CD14-positive monocyte (primary cell): ENCODE measurements at regions not wholly inside any gene's neighbourhood (a gene's known extent, or its start where the extent isn't known, plus 50 kb on each side); places are given as distances from the start of the nearest gene placed in this dataset.
"Not testable (repeated sequence)": the region's sequence is repeated elsewhere in the genome, so short reads cannot be mapped to it uniquely, and the experiment has no call there.

Experiments
- DNase-seq, 3 donors: peaks; one replicate each; pipeline ENCODE4 v3.0.0-alpha.2; 2011 to 2022
- H2AFZ ChIP-seq: 2 replicates; pipeline ENCODE4 v1.6.0; 2012; ENCODE audit warnings: mild to moderate bottlenecking, low read depth, low read length, inconsistent platforms; ENCODE audit not compliant: insufficient read depth, poor library complexity, severe bottlenecking
- H3K27ac ChIP-seq, 2 donors: 1 replicate in 1 of 2; 2 replicates in 1 of 2; pipeline ENCODE4 v1.5.1; 2012 to 2013; ENCODE audit warnings: low read length in 2 of 2, control low read depth in 1 of 2, inconsistent platforms in 1 of 2, low read depth in 1 of 2, mild to moderate bottlenecking in 1 of 2
- H3K27me3 ChIP-seq, 2 donors: one replicate each; pipeline versions ENCODE4 v1.6.0 to v1.6.1; 2011 to 2013; ENCODE audit warnings: low read length in 2 of 2; ENCODE audit not compliant: control insufficient read depth in 2 of 2, insufficient read depth in 2 of 2
- H3K36me3 ChIP-seq, 2 donors: replicated peaks in 1 of 2; 1 replicate in 1 of 2; 2 replicates in 1 of 2; pipeline versions ENCODE4 v1.5.1 to v1.6.1; 2012 to 2013; ENCODE audit warnings: low read length in 2 of 2, control low read depth in 1 of 2, inconsistent platforms in 1 of 2, mild to moderate bottlenecking in 1 of 2; ENCODE audit not compliant: insufficient read depth in 2 of 2, control insufficient read depth in 1 of 2
- H3K4me1 ChIP-seq, 2 donors: 1 replicate in 1 of 2; 2 replicates in 1 of 2; pipeline versions ENCODE4 v1.5.1 to v1.6.1; 2012 to 2013; ENCODE audit warnings: low read length in 2 of 2, control low read depth in 1 of 2, inconsistent platforms in 1 of 2, mild to moderate bottlenecking in 1 of 2, moderate library complexity in 1 of 2; ENCODE audit not compliant: insufficient read depth in 2 of 2, control insufficient read depth in 1 of 2
- H3K4me2 ChIP-seq: replicated peaks from 2 replicates; pipeline ENCODE3; 2012; ENCODE audit warnings: low read length, moderate library complexity, mild to moderate bottlenecking; ENCODE audit not compliant: poor library complexity, severe bottlenecking; ENCODE audit errors: extremely low read depth
- H3K4me3 ChIP-seq, 3 experiments: fragments of 200-600 bp in 1 of 3; sonication (generic) in 1 of 3; replicated peaks in 1 of 3; 1 replicate in 2 of 3; 2 replicates in 1 of 3; pipeline ENCODE4 v1.5.1; 2011 to 2013; ENCODE audit warnings: low read length in 3 of 3, mild to moderate bottlenecking in 3 of 3, control low read depth in 2 of 3, low read depth in 2 of 3, inconsistent platforms in 1 of 3, moderate library complexity in 1 of 3
- H3K79me2 ChIP-seq: 2 replicates; pipeline ENCODE4 v1.6.0; 2012; ENCODE audit warnings: mild to moderate bottlenecking, control low read depth, inconsistent platforms, low read length, moderate library complexity; ENCODE audit not compliant: insufficient read depth
- H3K9ac ChIP-seq: 2 replicates; pipeline ENCODE4 v1.6.0; 2017; ENCODE audit warnings: low read length, mild to moderate bottlenecking; ENCODE audit not compliant: insufficient read depth, poor library complexity, severe bottlenecking
- H3K9me3 ChIP-seq, 2 donors: replicated peaks in 1 of 2; 1 replicate in 1 of 2; 2 replicates in 1 of 2; pipeline versions ENCODE4 v1.5.1 to v1.6.1; 2012 to 2013; ENCODE audit warnings: low read length in 2 of 2, control low read depth in 1 of 2; ENCODE audit not compliant: control insufficient read depth in 1 of 2, insufficient read depth in 1 of 2
- H4K20me1 ChIP-seq: 2 replicates; pipeline ENCODE4 v1.6.0; 2012; ENCODE audit warnings: mild to moderate bottlenecking, low read length, control low read depth, moderate library complexity; ENCODE audit not compliant: insufficient read depth
- H3K27ac Mint-ChIP-seq, 7 donors: one replicate each; pipeline ENCODE4 v1.8.0; 2020; ENCODE audit warnings: mild to moderate bottlenecking in 7 of 7, mixed read lengths in 7 of 7, moderate library complexity in 6 of 7, inconsistent platforms in 2 of 7
- H3K27me3 Mint-ChIP-seq, 3 donors: one replicate each; pipeline ENCODE4 v1.8.0; 2021 to 2022; ENCODE audit warnings: low read depth in 3 of 3, mild to moderate bottlenecking in 3 of 3, mixed read lengths in 3 of 3, moderate library complexity in 3 of 3, inconsistent platforms in 1 of 3
- H3K36me3 Mint-ChIP-seq, 2 donors: one replicate each; pipeline ENCODE4 v1.8.0; 2020; ENCODE audit warnings: mixed read lengths in 2 of 2, inconsistent platforms in 1 of 2, mild to moderate bottlenecking in 1 of 2
- H3K4me1 Mint-ChIP-seq: one replicate; pipeline ENCODE4 v1.8.0; 2020; ENCODE audit warnings: mild to moderate bottlenecking, mixed read lengths
- H3K4me3 Mint-ChIP-seq, 2 donors: one replicate each; pipeline ENCODE4 v1.8.0; 2020; ENCODE audit warnings: mild to moderate bottlenecking in 2 of 2, mixed read lengths in 2 of 2, moderate library complexity in 1 of 2
- H3K9me3 Mint-ChIP-seq, 7 donors: one replicate each; pipeline ENCODE4 v1.8.0; 2020 to 2022; ENCODE audit warnings: mixed read lengths in 7 of 7, mild to moderate bottlenecking in 6 of 7, moderate library complexity in 6 of 7, inconsistent platforms in 2 of 7
- CTCF ChIP-seq: fragments of 200-600 bp; IDR thresholded peaks from one replicate; pipeline ENCODE4 v1.8.0; 2022; ENCODE audit warnings: antibody characterized with exemption, mild to moderate bottlenecking
- WGBS: methylation state at CpG from one replicate; pipeline ENCODE4 v1.1.5; 2013; ENCODE audit warnings: missing lambda C conversion rate; ENCODE audit not compliant: insufficient coverage; 5-methylcytosine and 5-hydroxymethylcytosine counted together
- intact Hi-C, 2 donors: fragments of 100-400 bp; cut with micrococcal nuclease; formaldehyde crosslinking; loops; one replicate each; pipeline versions ENCODE4 v1.15.0 to v1.15.1; 2023

- no peak overlapping the region for H3K4me3 ChIP-seq
- 97% methylated on average over 48 of the region's 50 CpGs for WGBS
- Mint-ChIP-seq H3K36me3 (no peaks in the 10 kb centered on the region), H3K27me3 (peaks cover 0 to 23% (median 2%) of the 10 kb centered on the region in 3 donors), H3K4me1 (no peaks in the 10 kb centered on the region), H3K9me3 (peaks cover 35 to 61% (median 51%) of the 10 kb centered on the region in 7 donors), H3K27ac (no peak overlapping the region), H3K4me3 (no peak overlapping the region)
- intact Hi-C loops = no loop called here
- no peaks in the 10 kb centered on the region for H3K4me1 ChIP-seq
- peaks cover 52 to 65% of the 10 kb centered on the region in 2 donors for H3K9me3 ChIP-seq
- H3K79me2 ChIP-seq = no peaks in the 10 kb centered on the region
- H2AFZ ChIP-seq = no peak overlapping the region
- no peak for TF ChIP-seq CTCF
- no peak overlapping the region for H3K9ac ChIP-seq
- H3K36me3 ChIP-seq = no peaks in the 10 kb centered on the region
- H4K20me1 ChIP-seq = no peaks in the 10 kb centered on the region
- H3K27ac ChIP-seq = no peak overlapping the region
- no peak overlapping the region for H3K4me2 ChIP-seq
- DNase-seq = no peak
- peaks cover 0 to 10% of the 10 kb centered on the region in 2 donors for H3K27me3 ChIP-seq
Measured at GRCh38 chr20:30485331-30486102, 771.9 kb upstream of the DEFB115 start.

GRCh38 chr20:30486103-30486478 lies 771.4 kb upstream of the DEFB115 start:
- H3K79me2 ChIP-seq = no peaks in the 10 kb centered on the region
- no peak overlapping the region for H3K4me3 ChIP-seq
- no peak for DNase-seq
- H3K27me3 ChIP-seq = peaks cover 0 to 10% of the 10 kb centered on the region in 2 donors
- H3K4me2 ChIP-seq = no peak overlapping the region
- no peak overlapping the region for H3K27ac Mint-ChIP-seq
- H3K27ac ChIP-seq = no peak overlapping the region
- H3K4me1 ChIP-seq = no peaks in the 10 kb centered on the region
- no peak for TF ChIP-seq CTCF
- H3K9me3 Mint-ChIP-seq = peaks cover 39 to 64% (median 56%) of the 10 kb centered on the region in 7 donors
- H3K36me3 Mint-ChIP-seq = no peaks in the 10 kb centered on the region
- H3K9ac ChIP-seq = no peak overlapping the region
- no peaks in the 10 kb centered on the region for H3K36me3 ChIP-seq
- H4K20me1 ChIP-seq = no peaks in the 10 kb centered on the region
- no peaks in the 10 kb centered on the region for H3K4me1 Mint-ChIP-seq
- 94% methylated on average over 6 of the region's 14 CpGs for WGBS
- intact Hi-C loops = no loop called here
- H2AFZ ChIP-seq = no peak overlapping the region
- H3K27me3 Mint-ChIP-seq = peaks cover 0 to 26% (median 2%) of the 10 kb centered on the region in 3 donors
- no peak overlapping the region for H3K4me3 Mint-ChIP-seq
- H3K9me3 ChIP-seq = peaks cover 56 to 71% of the 10 kb centered on the region in 2 donors

GRCh38 chr20:30487461-30487860 lies 770.0 kb upstream of the DEFB115 start:
- peaks cover 0 to 26% (median 2%) of the 10 kb centered on the region in 3 donors for H3K27me3 Mint-ChIP-seq

More at GRCh38 chr20:30487461-30487860, 770.0 kb upstream of the DEFB115 start:
- peaks cover 55 to 75% of the 10 kb centered on the region in 2 donors for H3K9me3 ChIP-seq
- H3K4me2 ChIP-seq, H3K4me3 ChIP-seq, H3K4me1 Mint-ChIP-seq, H3K36me3 ChIP-seq, H3K36me3 Mint-ChIP-seq, H3K9ac ChIP-seq, intact Hi-C loops, H4K20me1 ChIP-seq, H2AFZ ChIP-seq, H3K27ac Mint-ChIP-seq, H3K27ac ChIP-seq, H3K79me2 ChIP-seq, H3K4me1 ChIP-seq, H3K4me3 Mint-ChIP-seq, DNase-seq: not testable (repeated sequence)
- H3K9me3 Mint-ChIP-seq = peaks cover 43 to 63% (median 56%) of the 10 kb centered on the region in 7 donors
- peaks cover 0 to 10% of the 10 kb centered on the region in 2 donors for H3K27me3 ChIP-seq
- 92% methylated on average over 18 of the region's 18 CpGs for WGBS
